ENCODE measurements at regions not wholly inside any gene's neighbourhood (a gene's known extent, or its start where the extent isn't known, plus 50 kb on each side); places are given as distances from the start of the nearest gene placed in this dataset.

DNA sequence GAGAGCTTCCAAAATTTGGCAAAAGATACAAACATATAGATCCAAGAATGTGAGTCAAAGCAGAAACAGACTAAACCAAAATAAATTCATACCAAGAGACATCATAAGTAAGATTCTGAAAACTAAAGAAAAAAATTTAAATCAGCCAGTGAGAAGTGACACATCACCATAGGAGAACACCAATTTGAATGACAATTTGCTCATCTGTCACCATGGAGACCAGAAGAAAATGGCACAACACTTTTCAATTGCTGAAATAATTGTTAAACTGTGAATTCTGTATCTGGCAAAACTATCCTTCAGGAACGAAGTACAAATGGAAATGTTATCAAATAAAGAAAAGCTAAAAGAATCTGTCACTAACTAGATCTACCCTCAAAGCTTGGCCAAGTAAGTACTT is 864.3 kb downstream of the BRD1 start:
- intact Hi-C loops (cut with micrococcal nuclease) = no loop called here
- no peak for DNase-seq
- H3K79me2 ChIP-seq (ENCODE audit: control insufficient read depth, insufficient read depth, low read length) = no peaks in the 10 kb centered on the region
- Mint-ChIP-seq H3K4me3 (no peak overlapping the region), H3K4me1 (no peaks in the 10 kb centered on the region), H3K9me3 (ENCODE audit: insufficient read depth) (peaks cover 2% of the 10 kb centered on the region), H3K27me3 (peaks cover 18% of the 10 kb centered on the region), H3K27ac (no peak overlapping the region)
- no peak for TF ChIP-seq EZH2 (IDR thresholded peaks at IDR 0.05; ENCODE audit: borderline replicate concordance, insufficient read depth, low read depth, low read length, poor library complexity, severe bottlenecking)
- TF ChIP-seq, protein P1, sequence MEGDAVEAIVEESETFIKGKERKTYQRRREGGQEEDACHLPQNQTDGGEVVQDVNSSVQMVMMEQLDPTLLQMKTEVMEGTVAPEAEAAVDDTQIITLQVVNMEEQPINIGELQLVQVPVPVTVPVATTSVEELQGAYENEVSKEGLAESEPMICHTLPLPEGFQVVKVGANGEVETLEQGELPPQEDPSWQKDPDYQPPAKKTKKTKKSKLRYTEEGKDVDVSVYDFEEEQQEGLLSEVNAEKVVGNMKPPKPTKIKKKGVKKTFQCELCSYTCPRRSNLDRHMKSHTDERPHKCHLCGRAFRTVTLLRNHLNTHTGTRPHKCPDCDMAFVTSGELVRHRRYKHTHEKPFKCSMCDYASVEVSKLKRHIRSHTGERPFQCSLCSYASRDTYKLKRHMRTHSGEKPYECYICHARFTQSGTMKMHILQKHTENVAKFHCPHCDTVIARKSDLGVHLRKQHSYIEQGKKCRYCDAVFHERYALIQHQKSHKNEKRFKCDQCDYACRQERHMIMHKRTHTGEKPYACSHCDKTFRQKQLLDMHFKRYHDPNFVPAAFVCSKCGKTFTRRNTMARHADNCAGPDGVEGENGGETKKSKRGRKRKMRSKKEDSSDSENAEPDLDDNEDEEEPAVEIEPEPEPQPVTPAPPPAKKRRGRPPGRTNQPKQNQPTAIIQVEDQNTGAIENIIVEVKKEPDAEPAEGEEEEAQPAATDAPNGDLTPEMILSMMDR (IDR thresholded peaks at IDR 0.05) = no peak
- CTCF ChIA-PET = no interaction called here
- no peak overlapping the region for H3K9ac ChIP-seq (ENCODE audit: low read length)
- no peak for ATAC-seq (ENCODE audit: low read depth)
- no peak overlapping the region for H3K27ac ChIP-seq (ENCODE audit: low read length in 2 of 2)
- POLR2A ChIA-PET = no interaction called here
- no peak overlapping the region for H2AFZ ChIP-seq (ENCODE audit: insufficient read depth, low read depth, low read length, poor library complexity, severe bottlenecking)
- no peaks in the 10 kb centered on the region for H4K20me1 ChIP-seq (ENCODE audit: control insufficient read depth, insufficient read depth, low read length, poor library complexity, severe bottlenecking)
- H3K4me2 ChIP-seq (replicated peaks; ENCODE audit: low read depth, low read length, poor library complexity, severe bottlenecking) = no peak overlapping the region
- no peak overlapping the region for H3K4me3 ChIP-seq (ENCODE audit: control extremely low read depth in 1 of 5, extremely low read depth in 1 of 5, insufficient read depth in 1 of 5, low read depth in 2 of 5, low read length in 4 of 5)
- WGBS (ENCODE audit: insufficient coverage) = no CpG with 5 or more reads among the region's 1 CpG
- no peaks in the 10 kb centered on the region for H3K36me3 ChIP-seq (replicated peaks in 1 of 2; ENCODE audit: control extremely low read depth in 1 of 2, control insufficient read depth in 1 of 2, extremely low read depth in 1 of 2, insufficient read depth in 2 of 2, low read length in 1 of 2)
- H3K9me3 ChIP-seq (ENCODE audit: control extremely low read depth in 1 of 3, control insufficient read depth in 2 of 3, insufficient read depth in 1 of 3, low read length in 2 of 3) = peaks cover 0 to 11% (median 0%) of the 10 kb centered on the region in 3 donors
- H3K27me3 ChIP-seq (replicated peaks in 1 of 4; ENCODE audit: control extremely low read depth in 1 of 4, control insufficient read depth in 3 of 4, insufficient read depth in 4 of 4, low read length in 3 of 4) = peaks cover 0 to 2% (median 0%) of the 10 kb centered on the region in 4 experiments
- H3K4me1 ChIP-seq (ENCODE audit: control insufficient read depth in 2 of 2, insufficient read depth in 2 of 2, low read length in 2 of 2) = no peaks in the 10 kb centered on the region

DNA sequence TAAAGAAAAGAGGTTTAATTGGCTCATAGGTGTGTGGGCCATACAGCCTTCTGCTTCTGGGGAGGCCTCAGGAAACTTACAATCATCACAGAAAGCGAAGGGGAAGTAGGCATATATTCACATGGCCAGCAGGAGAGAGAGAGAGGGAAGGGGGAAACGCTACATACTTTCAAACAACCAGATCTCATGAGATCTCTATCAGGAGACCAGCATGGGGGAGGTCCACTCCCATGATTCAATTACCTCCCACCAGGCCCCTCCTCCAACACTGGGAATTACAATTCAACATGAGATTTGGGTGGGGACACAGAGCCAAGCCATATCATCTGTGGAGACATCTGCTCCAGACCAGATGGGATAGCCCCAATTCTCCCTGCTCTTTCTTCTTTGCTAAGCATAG is 866.0 kb downstream of the BRD1 start:
- no peak overlapping the region for H3K4me2 ChIP-seq (replicated peaks; ENCODE audit: low read depth, low read length, poor library complexity, severe bottlenecking)
- Mint-ChIP-seq H3K4me1 (no peaks in the 10 kb centered on the region), H3K27me3 (peaks cover 18% of the 10 kb centered on the region), H3K9me3 (ENCODE audit: insufficient read depth) (peaks cover 2% of the 10 kb centered on the region), H3K4me3 (no peak overlapping the region), H3K27ac (no peak overlapping the region)
- ATAC-seq (ENCODE audit: low read depth) = no peak
- ChIA-PET CTCF (no interaction called here), POLR2A (no interaction called here)
- H3K9ac ChIP-seq (ENCODE audit: low read length) = no peak overlapping the region
- H2AFZ ChIP-seq (ENCODE audit: insufficient read depth, low read depth, low read length, poor library complexity, severe bottlenecking) = no peak overlapping the region
- H3K4me3 ChIP-seq (ENCODE audit: control extremely low read depth in 1 of 5, extremely low read depth in 1 of 5, insufficient read depth in 1 of 5, low read depth in 2 of 5, low read length in 4 of 5) = no peak overlapping the region
- H3K4me1 ChIP-seq (ENCODE audit: control insufficient read depth in 2 of 2, insufficient read depth in 2 of 2, low read length in 2 of 2) = no peaks in the 10 kb centered on the region
- DNase-seq = no peak
- peaks cover 0 to 2% (median 0%) of the 10 kb centered on the region in 4 experiments for H3K27me3 ChIP-seq (replicated peaks in 1 of 4; ENCODE audit: control extremely low read depth in 1 of 4, control insufficient read depth in 3 of 4, insufficient read depth in 4 of 4, low read length in 3 of 4)
- H3K27ac ChIP-seq (ENCODE audit: low read length in 2 of 2) = no peak overlapping the region
- peaks cover 0 to 20% (median 0%) of the 10 kb centered on the region in 3 donors for H3K9me3 ChIP-seq (ENCODE audit: control extremely low read depth in 1 of 3, control insufficient read depth in 2 of 3, insufficient read depth in 1 of 3, low read length in 2 of 3)
- TF ChIP-seq EZH2 (IDR thresholded peaks at IDR 0.05; ENCODE audit: borderline replicate concordance, insufficient read depth, low read depth, low read length, poor library complexity, severe bottlenecking) = no peak
- TF ChIP-seq, protein P1 (IDR thresholded peaks at IDR 0.05) = no peak
- intact Hi-C loops (cut with micrococcal nuclease) = no loop called here
- H3K79me2 ChIP-seq (ENCODE audit: control insufficient read depth, insufficient read depth, low read length) = no peaks in the 10 kb centered on the region
- H3K36me3 ChIP-seq (replicated peaks in 1 of 2; ENCODE audit: control extremely low read depth in 1 of 2, control insufficient read depth in 1 of 2, extremely low read depth in 1 of 2, insufficient read depth in 2 of 2, low read length in 1 of 2) = no peaks in the 10 kb centered on the region
- 80% methylated on average over 1 of the region's 2 CpGs for WGBS (ENCODE audit: insufficient coverage)
- no peaks in the 10 kb centered on the region for H4K20me1 ChIP-seq (ENCODE audit: control insufficient read depth, insufficient read depth, low read length, poor library complexity, severe bottlenecking)
